ENCODE measurements at regions not wholly inside any gene's neighbourhood (a gene's known extent, or its start where the extent isn't known, plus 50 kb on each side); places are given as distances from the start of the nearest gene placed in this dataset.

- TF ChIP-seq, protein P1, sequence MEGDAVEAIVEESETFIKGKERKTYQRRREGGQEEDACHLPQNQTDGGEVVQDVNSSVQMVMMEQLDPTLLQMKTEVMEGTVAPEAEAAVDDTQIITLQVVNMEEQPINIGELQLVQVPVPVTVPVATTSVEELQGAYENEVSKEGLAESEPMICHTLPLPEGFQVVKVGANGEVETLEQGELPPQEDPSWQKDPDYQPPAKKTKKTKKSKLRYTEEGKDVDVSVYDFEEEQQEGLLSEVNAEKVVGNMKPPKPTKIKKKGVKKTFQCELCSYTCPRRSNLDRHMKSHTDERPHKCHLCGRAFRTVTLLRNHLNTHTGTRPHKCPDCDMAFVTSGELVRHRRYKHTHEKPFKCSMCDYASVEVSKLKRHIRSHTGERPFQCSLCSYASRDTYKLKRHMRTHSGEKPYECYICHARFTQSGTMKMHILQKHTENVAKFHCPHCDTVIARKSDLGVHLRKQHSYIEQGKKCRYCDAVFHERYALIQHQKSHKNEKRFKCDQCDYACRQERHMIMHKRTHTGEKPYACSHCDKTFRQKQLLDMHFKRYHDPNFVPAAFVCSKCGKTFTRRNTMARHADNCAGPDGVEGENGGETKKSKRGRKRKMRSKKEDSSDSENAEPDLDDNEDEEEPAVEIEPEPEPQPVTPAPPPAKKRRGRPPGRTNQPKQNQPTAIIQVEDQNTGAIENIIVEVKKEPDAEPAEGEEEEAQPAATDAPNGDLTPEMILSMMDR (IDR thresholded peaks at IDR 0.05; ENCODE audit: unreplicated experiment): no peak
- Mint-ChIP-seq H3K27me3 (ENCODE audit: unreplicated experiment) (no peaks in the 10 kb centered on the region), H3K9me3 (ENCODE audit: unreplicated experiment) (no peaks in the 10 kb centered on the region), H3K4me3 (ENCODE audit: unreplicated experiment) (no peak overlapping the region), H3K4me1 (ENCODE audit: unreplicated experiment) (no peaks in the 10 kb centered on the region), H3K36me3 (ENCODE audit: low read depth, unreplicated experiment) (peaks cover 10% of the 10 kb centered on the region), H3K27ac (ENCODE audit: unreplicated experiment) (no peak overlapping the region)
- DNase-seq (ENCODE audit: low spot score): no peak
Observed at GRCh38 chr7:138289082-138289481, 171.0 kb upstream of the TRIM24 start.

DNA sequence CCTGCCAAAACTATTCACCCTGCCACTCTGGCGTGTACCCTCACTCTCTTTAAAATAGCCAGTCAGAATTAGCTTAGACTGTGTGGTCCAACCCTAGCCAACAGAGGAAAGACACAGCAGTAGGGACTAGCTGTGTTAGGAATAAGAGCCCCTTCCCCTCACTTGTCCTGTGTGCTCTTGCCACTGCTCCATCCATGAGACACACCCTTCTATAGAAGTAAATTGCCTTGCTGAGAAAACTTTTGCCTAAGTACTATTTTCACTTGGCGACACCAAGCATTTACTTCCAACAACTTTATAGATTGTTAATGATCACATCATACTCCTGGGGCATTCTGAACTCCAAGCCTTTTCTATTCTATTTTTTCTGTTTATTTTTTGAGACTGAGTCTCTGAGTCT is 170.2 kb upstream of the TRIM24 start:
- Mint-ChIP-seq H3K27me3 (ENCODE audit: unreplicated experiment) (no peaks in the 10 kb centered on the region), H3K9me3 (ENCODE audit: unreplicated experiment) (no peaks in the 10 kb centered on the region), H3K4me1 (ENCODE audit: unreplicated experiment) (no peaks in the 10 kb centered on the region), H3K4me3 (ENCODE audit: unreplicated experiment) (no peak overlapping the region), H3K36me3 (ENCODE audit: low read depth, unreplicated experiment) (peaks cover 10% of the 10 kb centered on the region), H3K27ac (ENCODE audit: unreplicated experiment) (no peak overlapping the region)
- DNase-seq (ENCODE audit: low spot score): no peak
- TF ChIP-seq, protein P1 (IDR thresholded peaks at IDR 0.05; ENCODE audit: unreplicated experiment): no peak

- Mint-ChIP-seq H3K9me3 (ENCODE audit: unreplicated experiment) (no peaks in the 10 kb centered on the region), H3K4me3 (ENCODE audit: unreplicated experiment) (no peak overlapping the region), H3K27ac (ENCODE audit: unreplicated experiment) (no peak overlapping the region), H3K4me1 (ENCODE audit: unreplicated experiment) (peaks cover under 1% of the 10 kb centered on the region), H3K27me3 (ENCODE audit: unreplicated experiment) (peaks cover 1% of the 10 kb centered on the region), H3K36me3 (ENCODE audit: low read depth, unreplicated experiment) (peaks cover 10% of the 10 kb centered on the region)
- DNase-seq (ENCODE audit: low spot score): no peak
- TF ChIP-seq, protein P1 (IDR thresholded peaks at IDR 0.05; ENCODE audit: unreplicated experiment): no peak
Observed at GRCh38 chr7:138292951-138293350, 167.1 kb upstream of the TRIM24 start.

DNA sequence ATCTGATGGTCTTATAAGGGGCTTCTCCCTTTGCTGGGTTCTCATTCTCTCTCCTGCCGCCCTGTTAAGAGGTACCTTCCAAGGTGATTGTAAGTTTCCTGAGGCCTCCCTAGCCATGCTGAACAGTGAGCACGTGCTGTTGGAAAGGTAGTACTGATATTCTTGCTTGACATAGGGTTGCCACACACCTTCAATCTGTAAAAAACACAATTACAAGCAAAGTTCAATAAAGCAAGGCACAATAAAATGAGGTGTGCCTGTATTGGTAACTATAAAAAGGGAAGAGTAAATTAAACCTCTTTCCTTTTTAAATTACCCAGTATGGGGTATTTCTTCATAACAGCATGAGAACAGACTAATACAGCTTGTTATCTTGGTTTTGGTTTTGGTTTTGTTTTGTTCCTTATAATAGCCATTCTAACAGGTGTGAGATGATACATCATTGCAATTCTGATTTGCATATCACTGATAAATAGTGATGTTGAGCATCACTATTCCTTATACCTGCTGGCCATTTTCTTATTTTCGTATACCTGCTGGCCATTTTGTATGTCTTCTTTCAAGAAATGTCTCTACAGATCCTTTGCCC is 164.9 kb upstream of the TRIM24 start:
- Mint-ChIP-seq H3K4me1 (ENCODE audit: unreplicated experiment) (peaks cover 4% of the 10 kb centered on the region), H3K4me3 (ENCODE audit: unreplicated experiment) (no peak overlapping the region), H3K27me3 (ENCODE audit: unreplicated experiment) (peaks cover 1% of the 10 kb centered on the region), H3K27ac (ENCODE audit: unreplicated experiment) (no peak overlapping the region), H3K36me3 (ENCODE audit: low read depth, unreplicated experiment) (peaks cover 4% of the 10 kb centered on the region), H3K9me3 (ENCODE audit: unreplicated experiment) (no peaks in the 10 kb centered on the region)
- TF ChIP-seq, protein P1 (IDR thresholded peaks at IDR 0.05; ENCODE audit: unreplicated experiment): no peak
- no peak for DNase-seq (ENCODE audit: low spot score)

DNA sequence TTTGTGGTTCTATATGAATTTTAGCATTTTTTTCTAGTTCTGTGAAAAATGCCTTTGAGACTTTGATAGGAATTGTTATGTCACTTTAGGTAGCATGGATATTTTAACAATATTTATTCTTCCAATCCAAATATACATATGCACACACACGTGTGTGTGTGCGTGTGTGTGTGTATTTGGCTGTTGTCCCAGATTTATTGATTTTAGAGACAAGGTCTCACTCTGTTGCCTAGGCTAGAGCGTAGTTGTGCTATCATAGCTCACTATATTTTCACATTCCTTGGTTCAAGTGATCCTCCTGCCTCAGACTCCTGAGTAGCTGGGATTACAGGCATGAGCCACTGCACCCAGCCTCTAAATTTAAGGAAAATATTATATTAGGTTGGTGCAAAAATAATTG is 162.5 kb upstream of the TRIM24 start:
- DNase-seq (ENCODE audit: low spot score): no peak
- H3K27ac Mint-ChIP-seq (ENCODE audit: unreplicated experiment): no peak overlapping the region
- H3K4me3 Mint-ChIP-seq (ENCODE audit: unreplicated experiment): no peak overlapping the region
- peaks cover 1% of the 10 kb centered on the region for H3K27me3 Mint-ChIP-seq (ENCODE audit: unreplicated experiment)
- H3K36me3 Mint-ChIP-seq (ENCODE audit: low read depth, unreplicated experiment): no peaks in the 10 kb centered on the region
- H3K4me1 Mint-ChIP-seq (ENCODE audit: unreplicated experiment): peaks cover 4% of the 10 kb centered on the region
- no peaks in the 10 kb centered on the region for H3K9me3 Mint-ChIP-seq (ENCODE audit: unreplicated experiment)
- TF ChIP-seq, protein P1 (IDR thresholded peaks at IDR 0.05; ENCODE audit: unreplicated experiment): no peak
